HG02885 (cell line): ENCODE measurements at regions not wholly inside any gene's neighbourhood (a gene's known extent, or its start where the extent isn't known, plus 50 kb on each side); places are given as distances from the start of the nearest gene placed in this dataset.

Experiments used
- ATAC-seq: cut with Tn5 transposase; IDR thresholded peaks from one replicate; pipeline ENCODE4 v1.9.1; 2021; ENCODE audit warnings: mild to moderate bottlenecking; ENCODE audit not compliant: unreplicated experiment, poor library complexity

DNA sequence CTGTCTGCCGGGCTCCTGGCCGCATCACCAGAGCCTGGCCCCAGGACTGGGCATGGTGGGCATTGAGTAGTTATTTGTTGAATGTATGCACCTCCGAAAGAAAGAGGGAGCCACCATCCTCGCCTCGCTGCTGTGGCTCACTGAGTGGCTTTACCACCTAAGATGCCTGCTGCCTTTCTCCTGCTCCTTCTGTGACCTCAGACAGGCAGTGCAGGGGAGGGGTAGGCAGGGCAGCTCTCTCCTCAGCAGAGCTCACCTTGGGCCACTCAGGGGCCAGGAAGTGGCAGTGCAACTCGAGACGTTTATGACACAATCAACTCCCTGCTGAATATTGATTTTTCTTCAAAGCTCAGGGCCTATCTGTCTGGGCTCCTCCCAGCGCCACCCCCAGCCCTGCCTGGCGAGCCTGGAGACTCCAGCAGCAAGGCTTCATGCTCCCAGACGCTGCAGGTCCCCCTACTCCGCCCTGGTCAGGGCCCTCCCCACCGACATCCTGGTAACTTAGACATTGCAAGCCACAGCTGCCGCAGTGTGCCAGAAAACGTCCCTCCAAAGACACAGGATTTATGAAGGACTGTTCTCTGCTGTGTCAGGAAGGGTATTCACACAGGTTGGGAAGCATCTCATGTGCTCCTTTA is 84.3 kb upstream of the DIO3 start:
- ATAC-seq, result no peak

DNA sequence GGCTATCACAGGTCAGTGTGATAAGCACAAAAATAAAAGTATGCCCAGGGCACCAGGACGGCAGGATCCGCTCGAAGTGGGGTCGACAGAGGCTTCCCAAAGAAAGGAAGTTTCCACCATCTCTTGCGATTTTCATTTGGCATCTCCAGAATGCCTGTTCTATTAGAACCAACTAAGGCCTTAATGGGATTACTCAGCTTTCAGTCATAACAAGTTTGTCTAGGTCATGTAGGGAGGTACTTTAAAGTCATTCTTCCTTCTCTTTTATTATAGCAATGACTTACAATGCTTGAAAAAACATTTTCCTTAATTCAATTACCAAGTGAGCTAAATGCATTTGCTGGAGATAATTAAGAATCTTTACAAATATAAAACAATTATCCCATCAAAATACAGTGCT is 83.6 kb upstream of the DIO3 start:
- ATAC-seq, result no peak

DNA sequence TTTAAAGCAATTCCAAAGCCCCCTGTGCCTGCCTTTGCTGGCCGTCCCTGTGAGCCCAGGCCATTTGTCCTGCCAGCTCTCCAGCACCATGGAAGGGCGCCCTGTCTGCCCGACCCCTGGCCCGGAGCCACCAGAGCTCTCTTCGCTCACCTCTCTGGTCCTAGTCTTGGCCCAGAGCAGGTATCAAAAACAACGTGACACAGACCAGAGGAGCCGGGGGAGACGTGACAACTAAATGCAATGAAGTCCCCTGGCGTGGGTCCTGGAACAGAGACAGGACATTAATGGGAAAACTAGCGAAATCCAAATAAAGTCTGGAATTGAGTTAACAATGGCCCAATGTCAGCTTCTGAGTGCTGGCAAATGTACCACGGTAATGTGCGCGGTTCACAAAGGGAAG is 83.2 kb upstream of the DIO3 start:
- ATAC-seq, result no peak

DNA sequence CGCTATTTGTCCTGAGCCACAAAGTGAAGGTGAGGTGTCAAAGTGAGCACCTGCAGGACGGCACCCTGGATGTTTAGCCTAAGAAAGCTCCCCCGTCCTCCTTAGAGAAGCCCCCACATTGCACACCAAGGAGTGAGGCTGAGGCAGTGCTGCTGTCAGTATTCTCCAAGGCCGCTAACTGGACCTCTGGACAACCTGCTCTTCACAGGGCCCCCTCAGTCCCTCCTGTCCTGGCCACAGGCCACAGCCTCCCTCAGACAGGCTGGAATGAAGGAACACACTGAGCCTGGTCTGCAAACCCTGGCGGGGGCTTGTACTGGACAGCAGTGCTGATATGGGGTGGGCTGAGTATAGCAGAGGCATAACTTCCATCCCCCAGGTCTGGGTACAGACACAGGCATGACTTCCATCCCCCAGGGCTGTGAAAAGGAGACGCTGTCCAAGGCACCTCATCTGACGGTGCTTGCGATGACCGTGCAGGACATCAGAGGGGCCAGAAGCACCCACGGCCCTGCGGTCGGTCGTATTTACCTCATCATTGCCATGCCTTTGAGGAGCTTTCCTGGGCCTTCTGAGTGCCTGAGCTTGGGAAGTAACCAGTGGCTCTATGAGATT is 82.4 kb upstream of the DIO3 start:
- ATAC-seq, result no peak

DNA sequence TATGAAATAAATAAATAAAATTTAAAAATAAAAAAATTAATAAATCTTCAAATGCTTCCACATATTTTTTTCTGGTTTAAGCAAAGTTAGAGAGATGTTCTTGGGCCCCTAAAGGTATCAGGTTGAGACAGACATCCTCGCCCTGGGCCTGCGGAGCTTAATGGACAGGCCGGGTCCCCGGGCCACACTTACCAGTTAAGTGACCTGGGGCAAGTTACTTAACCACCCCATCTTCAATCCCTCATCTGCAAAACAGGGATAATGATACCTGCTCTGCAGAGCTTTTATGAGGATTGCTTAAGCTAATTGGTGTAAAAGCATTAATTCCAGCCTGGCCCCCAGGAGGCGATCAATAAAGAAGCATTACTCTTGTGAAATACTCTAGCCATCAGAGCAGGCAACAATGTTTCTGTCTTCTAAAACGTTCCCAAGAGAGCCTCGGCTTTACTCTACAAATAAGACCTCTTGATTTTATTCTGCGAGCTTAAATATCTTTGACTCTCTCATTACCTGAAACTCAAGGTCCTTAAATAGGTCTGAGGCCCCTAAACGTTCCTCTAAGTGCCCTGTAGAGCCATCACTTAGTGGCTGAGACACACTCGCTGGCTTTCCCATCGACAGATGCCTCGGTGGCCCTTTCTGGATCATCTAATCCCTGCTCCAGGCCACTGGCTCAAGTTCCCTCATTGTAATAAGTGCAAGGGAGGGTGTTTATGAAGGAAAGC is 81.1 kb upstream of the DIO3 start:
- no peak for ATAC-seq

DNA sequence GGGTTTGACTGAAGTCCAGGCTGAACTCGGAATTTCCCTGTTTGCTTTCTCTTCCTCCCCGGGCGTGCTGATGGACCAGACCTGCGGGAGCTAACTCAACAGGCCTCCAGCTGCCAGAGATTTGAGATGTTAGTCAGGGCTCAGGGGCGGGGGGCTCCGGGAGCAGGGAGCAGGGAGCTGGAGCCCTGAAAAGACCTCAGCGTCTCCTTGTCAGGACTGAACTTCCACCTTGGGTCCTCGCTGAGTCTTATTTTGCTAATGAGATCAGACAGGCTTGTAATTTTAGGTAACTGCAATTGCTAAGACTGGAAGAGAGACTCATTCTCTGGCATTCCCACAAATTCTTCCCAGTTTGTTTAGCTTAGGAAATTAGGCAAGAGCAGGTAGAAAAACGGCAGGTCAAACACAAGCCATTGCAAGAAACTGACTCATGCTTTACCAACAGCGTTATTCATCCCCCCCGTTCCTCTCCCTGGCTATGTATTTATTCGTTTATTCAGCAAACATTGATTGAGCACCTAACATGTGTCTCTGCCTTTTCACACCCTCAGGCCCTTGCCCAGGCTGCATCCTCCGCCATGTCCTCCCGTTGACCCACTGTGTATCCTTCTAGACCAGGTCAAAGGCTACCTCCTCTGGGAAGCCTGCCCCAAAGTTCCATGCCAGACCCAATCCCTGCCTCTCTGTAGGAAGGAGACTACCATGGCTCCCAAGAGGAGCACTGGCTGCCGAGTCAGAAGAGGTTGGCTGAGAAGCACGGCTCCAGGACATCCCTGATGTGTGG is 80.4 kb upstream of the DIO3 start:
- no peak for ATAC-seq

DNA sequence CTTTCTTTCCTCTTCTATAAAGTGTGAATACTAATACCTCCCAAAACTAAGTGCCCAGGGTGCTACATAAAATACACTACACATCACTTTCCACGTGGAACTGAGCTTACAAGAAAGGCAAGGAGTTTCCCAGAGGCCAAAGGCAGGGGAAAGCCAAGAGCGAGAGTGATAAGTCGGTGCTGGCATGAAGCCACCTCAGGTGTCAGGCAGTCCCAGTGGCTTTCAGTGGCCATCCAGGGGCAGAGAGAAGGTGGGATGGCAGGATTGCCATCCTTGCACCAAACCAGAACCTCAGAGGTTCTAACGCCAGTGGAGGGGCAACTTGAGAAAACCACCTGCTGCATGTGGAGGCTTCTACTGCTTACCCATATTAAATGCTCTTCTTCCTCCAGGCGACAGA is 79.7 kb upstream of the DIO3 start:
- ATAC-seq, result no peak

DNA sequence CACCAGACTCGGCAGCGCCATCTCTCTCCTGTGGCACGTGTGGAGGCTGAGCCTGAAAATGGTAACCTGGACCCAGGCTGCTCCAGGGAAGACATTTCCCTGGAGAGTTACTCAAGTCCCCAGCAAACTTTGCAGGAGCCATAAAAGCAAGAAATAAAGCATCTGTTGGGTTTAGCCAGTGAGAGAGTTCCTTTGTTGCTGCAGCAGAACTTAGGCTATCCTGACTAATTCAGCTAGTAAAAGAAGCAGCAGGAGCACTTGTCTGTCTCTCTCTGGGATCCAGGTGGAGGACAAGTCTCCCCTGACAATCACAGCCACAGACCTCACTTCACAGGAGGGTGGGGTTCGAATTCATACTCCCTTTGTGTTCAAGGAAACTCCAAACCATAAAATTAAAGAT is 79.2 kb upstream of the DIO3 start:
- no peak for ATAC-seq

DNA sequence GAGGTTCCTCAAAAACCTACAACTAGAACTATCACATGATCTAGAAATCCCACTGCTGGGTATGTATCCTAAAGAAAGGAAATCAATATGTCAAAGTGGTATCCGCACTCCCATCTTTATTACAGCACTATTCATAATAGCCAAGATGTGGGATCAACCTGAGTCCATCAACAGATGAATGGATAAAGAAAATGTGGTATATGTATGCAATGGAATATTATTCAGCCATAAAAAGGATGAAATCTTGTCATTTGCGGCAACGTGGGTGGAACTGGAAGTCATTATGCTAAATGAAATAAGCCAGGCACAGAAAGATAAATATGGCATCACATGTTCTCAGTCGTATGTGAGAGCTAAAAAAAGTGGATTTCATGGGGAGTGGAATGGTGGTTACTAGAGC is 77.5 kb upstream of the DIO3 start:
- ATAC-seq, result no peak

DNA sequence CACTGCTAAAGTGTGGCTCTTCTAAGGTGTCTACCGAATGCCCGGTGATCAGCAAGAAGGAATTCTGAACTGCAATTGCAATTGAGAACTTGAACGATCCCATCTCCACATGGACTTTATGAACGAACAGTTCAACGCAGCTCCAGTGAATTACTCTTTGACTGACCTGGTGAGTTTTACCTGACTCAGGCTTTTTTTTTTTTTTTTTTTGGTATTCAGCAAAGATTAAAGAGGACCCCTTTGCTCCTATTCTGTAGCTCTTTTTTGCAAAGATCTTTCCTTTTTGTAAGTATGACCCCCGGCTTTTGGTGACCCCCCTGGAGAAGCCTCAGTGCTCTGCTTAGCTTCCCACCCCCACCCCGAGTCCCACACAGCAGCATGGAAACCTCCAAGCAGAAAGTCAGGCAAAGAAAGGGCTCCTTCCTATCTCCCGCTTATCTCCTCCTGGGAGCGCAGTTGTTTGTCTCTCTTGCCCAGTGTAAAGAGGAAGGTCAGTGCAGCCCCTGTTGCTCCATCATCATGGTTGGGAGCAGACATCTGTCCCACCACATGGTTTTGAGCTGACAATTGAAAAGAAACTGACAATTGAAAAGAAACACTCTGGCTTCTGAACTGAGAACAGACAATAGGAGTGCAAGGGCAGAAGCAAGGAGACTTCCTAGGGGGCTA is 72.1 kb upstream of the DIO3 start:
- no peak for ATAC-seq

DNA sequence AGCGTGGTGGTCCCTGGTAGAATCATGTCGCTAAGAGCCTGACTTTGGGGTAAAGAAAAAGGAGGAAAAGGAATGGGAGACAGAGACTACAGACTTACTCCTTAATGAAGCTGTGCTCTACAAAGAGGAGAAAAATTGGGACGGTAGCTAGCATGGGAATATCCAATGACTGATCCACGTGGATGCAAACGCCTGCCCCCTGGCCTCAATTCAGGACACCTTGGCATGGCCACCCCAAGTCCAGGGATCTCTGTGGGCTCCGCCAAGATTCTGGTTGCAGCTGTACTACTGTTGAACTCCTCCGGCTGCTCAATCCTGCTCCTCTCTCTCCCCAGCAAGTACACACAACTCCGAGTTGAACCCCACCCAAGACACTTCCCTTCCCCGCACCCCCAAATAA is 70.5 kb upstream of the DIO3 start:
- ATAC-seq, result no peak

DNA sequence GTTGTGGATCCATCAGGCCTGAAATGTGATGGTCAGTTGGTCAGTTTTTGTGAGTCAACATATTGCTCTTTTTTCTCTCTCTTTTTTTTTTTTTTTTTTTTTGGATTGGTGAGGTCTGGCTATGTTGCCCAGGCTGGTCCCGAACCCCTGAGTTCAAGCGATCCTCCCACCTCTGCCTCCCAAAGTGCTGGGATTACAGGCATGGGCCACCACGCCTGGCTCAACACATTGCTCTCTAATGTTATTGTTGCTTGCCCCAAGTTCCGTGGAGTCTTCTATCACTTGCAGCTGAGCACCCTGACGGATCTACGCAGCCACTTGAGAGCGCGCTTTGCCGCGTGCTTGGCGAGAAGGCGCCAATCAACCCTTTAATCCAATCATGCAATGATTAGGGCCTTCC is 69.5 kb upstream of the DIO3 start:
- ATAC-seq, result no peak

DNA sequence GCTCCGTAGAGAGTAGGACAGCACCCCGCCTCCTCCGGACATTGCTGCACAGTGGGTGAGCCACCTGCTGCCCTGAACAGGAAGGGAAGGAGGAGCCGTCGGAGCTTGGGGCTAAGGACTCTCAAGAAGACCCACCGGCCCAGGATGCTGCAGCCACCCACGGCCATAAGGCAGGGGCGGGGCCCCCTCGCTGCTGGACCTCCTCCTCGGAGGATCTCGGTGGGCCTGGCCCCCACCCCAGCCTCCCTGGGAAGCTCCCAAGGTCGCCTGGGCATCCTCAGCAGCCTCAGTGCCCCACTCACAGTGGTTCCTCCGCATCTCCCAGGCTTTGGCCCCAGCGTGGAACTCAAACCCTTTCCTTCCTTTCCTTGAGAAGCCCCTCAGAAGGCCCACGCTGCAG is 68.6 kb upstream of the DIO3 start:
- no peak for ATAC-seq

DNA sequence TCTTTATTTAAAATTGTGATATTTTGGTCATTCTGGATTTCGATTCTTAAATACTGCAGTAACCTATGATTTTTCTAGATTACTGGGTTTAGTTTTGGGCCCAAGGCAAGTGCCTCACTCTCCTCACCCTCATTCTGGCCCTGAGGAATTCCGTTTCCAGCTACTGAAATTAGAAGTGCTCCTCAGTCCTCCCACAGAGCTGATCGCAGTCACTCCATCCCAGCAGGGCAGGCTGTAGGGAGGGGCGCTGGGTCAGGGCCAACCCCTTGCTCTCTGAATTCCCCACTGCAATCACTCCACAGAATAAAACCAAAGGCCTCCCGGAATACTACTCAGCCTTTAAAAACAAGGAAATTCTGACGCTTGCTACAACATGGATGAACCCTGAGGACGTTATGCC is 66.5 kb upstream of the DIO3 start:
- no peak for ATAC-seq

DNA sequence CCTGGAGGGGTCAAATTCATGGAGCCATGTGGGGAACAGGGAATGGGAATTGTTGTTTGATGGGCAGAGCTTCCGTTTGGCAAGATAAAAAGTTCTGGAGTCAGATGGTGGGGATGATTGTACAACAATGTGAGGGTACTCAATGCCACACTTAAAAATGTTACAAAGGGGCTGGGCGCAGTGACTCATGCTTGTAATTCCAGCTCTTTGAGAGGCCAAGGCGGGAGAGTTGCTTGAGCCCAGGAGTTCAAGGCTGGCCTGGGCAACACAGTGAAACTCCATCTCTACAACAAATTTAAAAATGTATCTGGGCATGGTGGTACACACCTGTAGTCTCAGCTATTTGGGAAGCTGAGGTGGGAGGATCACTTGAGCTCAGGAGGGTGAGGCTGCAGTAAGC is 66.0 kb upstream of the DIO3 start:
- no peak for ATAC-seq

DNA sequence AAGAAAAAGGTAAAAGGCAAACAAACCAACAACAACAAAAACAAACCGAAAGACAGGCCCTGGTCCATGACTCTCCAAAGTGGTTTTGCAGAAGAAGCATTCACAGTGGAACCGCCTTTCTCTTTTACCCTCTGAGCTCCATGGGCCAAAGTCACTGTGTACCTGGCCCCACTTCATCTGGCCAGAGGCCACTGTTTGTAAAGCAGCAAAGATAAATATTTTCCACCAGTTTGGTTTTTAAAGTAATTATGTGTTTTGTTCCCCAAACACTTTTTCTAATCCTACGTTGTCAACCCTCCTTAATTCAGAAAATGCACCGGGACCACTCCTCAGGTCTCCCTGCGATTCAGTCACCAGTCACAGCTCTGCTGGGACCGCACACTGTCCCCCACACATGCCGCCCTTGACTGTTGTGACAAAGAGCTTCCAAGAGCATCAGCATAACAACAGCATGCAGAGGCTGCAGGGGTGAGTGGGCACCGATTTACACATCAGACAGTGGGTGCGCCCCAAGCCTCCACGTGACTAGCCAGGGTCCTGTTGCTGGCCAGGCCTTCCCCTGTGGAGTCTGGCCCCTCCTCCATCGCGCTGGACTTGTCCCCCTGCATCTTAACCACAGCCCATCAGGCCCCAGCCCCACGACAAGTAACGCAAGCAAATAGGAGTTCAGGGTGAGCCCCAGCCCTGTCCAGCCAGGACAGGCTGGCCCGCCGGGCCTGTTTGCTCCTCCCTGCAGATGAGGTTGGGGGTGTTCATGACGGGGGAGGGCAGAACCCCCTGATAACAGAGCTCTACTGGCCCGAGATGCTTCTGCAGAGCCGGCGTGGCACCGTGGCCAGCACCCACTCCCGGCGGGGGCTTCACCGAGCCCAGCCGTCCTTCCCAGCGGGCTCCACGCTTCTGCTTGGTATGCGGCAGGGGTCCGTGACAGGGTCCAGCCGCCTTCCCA is 65.2 kb upstream of the DIO3 start:
- no peak for ATAC-seq

DNA sequence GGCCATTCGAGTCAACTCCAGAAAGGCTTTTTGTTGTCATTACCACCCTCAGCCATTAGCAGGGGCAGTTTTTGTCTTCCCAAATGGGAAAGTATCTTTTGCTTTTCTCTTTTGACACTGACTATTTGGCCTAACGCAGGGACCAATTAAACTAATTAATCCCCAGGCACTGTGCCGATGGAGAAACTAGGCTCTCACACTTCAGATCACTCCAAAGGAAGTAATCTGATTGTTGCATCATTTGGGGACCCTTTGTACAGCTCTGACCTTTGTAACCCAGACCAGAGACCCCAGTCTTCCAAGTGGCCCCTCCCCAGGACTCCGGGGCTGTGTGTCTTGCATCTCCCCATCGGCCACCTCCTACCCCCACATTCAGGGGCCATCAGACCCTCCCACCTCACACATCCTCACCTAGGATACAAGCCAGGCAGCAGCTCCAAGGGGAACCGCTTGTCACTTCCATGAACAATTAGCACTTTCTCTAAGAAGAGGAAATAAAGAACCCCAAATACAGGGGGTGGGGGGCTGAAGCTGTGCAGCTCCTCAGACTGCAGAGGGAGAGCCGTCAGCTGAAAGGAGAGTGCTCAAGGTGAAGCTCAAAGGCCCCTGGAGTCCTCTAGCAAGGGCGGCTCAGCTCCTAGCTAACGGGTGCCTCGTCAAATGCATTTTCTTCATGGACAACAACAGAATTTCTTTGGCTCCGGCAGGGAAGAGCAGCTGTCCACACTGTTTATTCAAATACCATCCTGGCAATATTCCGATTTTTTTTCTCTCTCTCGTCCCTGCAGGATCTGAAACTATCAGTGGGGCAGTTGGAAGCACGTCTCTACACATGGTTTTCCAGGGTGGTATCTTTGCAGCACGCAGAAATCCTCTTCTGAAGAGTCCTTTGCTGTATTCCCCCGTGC is 64.3 kb upstream of the DIO3 start:
- ATAC-seq, result no peak

DNA sequence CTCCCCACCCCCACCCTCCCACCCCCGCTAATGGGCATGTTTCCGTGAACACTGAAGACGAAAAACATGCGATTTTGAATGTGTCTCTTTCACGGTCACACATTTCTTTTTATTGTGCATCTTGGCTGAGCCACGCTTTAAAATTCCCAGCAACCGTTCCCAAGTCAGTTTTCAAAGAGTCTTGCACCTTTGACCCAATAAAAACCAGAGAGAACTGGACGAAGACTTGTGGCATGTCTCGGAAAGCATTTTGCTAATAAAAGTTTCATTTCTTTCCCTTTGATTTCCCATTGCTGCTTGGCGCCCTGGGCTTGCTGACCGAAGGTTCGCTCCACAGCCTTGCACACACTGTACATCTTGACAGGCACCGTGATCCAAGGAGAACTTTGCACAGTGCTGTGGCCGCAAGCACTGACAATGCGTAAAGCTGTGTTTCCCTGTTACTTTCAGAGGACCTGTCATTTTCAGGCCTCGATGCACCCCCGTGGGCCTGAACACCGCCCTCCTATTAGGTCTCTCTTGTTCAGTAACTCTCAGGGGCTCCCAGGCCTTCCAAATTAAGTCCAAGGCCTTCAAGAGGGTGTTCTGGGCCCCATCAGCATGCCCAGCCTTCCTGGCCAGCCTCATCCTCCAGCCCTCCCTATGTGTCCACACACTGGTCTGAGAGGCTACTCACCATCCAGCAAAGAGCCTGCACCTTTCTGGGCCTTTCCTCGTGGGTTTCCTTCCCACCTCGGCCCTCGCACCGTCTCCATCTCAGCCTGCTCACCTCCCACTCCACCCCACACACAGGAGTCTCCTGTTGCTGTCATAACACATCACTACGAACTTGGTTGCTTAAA is 63.4 kb upstream of the DIO3 start:
- no peak for ATAC-seq
